Activated T-cell treated with anti-CD3 and anti-CD28 coated beads for 1 hour (primary cell): ENCODE measurements at regions not wholly inside any gene's neighbourhood (a gene's known extent, or its start where the extent isn't known, plus 50 kb on each side); places are given as distances from the start of the nearest gene placed in this dataset.
"Not testable (repeated sequence)": the region's sequence is repeated elsewhere in the genome, so short reads cannot be mapped to it uniquely, and the experiment has no call there.

ENCODE experiments used
- DNase-seq: peaks from one replicate; pipeline ENCODE4 v3.0.0-alpha.2; 2020; ENCODE audit warnings: low read depth

DNA sequence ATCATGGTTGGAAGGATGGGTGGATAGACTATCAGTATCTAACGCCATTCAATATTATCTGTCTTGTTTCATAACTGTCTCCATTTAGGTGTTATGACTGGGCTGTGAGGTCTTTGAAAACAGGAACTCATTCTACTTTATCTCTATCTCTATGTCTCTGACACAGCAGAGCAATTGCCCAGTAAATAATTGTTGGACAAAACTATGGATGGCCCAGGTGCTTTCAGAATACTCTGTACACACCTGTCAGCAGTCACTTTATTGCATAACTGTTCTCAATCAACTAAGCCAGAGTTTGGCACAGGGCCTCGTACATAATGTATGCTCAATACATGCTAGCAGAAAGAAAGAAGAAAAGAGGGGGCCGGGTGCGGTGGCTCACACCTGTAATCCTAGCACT lies 210.3 kb downstream of the OPA1 start:
- DNase-seq = no peak

DNA sequence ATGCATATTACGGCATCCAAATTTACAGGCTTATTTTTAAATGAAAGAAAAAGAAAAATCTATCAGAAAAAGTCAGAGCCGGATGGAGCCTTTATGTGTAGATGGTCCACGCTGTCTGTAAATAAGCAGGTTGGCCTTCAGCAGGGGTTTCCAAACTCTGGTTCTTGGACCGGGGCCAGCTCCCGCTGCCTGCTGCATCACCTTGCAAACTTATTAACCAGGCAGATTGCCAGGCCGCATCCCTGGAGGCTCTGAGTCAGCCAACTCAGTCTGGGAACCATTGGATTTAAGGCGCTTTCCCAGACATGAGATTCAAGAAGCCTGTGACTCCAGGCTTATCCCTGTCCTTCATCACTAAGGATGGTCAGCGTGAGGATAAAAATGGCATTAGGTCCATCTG lies 212.4 kb downstream of the OPA1 start:
- no peak for DNase-seq

DNA sequence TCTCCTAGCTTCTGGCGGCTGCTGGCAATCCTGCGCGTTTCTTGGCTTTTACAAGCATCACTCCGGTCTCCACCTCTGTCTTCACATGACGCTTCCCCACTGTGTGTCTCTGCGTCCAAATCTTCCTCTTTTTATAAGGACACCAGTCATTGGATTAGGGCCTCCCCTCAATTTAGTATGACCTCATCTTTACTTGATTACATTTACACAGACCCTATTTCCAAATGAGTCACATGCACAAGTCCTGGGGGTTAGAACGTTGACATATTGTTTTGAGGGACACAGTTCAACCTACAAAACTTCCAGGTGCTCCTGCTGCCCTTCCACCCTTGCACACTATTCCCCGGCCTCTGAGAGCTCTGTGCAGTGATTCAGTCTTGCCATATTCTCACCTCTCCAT lies 215.3 kb downstream of the OPA1 start:
- no peak for DNase-seq

DNA sequence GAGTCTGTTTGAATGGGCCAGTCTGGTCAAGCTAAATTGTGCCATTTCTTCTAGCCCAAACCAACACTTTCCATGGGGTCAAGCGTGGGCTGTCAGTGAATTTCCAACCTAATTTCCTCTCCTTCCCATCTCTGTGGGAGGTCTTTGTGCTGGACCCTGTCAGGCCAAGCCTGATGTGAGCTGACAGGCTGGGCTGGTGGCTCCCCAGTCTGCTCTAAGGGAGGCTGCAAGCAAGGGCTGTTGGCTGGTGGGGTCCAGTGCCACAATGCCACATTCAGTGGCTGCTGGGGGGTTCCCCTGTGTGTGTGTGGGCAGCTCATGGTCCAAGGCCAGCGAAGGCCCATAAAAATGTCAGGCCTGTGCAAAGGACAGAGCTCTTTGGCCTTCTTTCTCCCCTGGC lies 216.1 kb downstream of the OPA1 start:
- DNase-seq = no peak

DNA sequence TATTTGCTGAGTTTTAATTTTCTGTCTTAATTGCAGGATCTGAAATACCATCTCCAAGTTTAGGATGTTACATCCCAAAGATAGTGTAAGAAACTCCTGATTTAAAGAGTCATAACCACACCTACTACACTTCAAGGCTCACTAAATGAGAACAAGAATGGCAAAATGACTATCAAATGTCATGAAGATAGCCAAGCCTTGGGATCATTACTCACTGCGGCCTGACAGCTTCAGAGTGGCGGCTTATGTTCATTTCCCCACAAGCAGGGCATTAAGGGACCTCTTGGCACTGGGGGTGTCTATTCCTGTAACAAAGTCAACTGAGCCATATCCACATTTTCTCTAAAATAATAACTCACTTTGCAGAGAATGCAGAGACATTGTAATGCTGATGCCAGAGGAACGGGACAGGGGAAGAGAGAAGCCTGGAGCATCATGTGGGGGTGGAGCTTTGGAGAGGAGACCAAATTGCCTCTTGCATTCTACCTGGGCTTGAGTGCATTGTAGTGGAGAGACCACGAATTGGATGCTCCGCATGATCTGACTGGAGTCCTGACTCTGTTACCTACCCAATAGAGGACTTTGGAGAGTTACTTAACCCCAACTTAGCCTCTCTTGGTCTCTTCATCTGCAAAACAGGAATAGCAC lies 219.2 kb downstream of the OPA1 start:
- no peak for DNase-seq

DNA sequence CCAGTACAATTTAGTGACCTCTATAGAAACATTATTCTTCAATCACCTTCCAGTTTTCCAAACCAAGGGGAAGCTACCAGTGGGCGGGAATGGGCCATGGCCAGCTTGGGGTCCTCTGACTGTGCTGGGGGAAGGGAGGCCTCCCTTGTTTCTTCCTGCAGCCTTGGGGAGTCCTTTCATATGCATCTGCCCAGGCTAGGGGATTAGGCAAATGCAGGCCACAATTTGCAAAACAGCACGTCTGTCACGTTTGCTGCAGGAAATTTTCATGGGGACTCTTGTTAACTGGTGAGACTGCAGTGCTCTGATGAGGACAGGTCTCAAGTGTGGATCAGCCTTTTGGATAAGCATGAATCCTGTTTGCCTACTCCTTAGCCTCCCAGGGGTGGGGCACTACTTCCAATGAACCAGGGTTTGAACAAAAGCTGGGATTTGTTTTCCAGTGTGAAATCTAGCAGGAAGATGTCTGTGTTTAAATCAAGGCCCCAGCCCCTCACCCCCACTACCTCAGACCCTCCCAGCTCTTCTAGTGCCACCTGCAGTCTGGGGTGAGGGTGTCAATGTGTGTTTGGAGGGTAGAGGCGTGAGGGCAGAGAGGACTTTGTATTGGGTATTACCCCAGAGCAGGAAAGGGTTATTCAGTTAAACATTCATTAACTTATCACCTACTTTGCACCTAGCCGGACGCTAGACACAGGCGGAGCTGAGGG lies 219.9 kb downstream of the OPA1 start:
- no peak for DNase-seq

DNA sequence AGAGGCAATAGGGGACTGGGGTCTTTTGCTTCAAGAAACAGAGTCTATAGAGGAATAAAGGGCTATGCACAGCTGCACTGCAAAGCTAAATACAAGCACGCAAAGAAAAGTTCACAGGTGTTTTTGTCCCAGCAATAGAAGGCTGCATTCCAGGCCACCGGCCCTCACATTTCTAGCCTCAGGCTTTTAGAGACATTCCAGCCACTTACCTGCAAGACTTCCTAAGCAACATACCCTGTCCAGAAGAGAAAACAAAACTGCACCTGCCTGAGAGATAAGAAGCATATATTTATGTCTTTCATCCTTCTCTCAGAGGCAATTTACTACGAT lies 220.5 kb downstream of the OPA1 start:
- DNase-seq = no peak

DNA sequence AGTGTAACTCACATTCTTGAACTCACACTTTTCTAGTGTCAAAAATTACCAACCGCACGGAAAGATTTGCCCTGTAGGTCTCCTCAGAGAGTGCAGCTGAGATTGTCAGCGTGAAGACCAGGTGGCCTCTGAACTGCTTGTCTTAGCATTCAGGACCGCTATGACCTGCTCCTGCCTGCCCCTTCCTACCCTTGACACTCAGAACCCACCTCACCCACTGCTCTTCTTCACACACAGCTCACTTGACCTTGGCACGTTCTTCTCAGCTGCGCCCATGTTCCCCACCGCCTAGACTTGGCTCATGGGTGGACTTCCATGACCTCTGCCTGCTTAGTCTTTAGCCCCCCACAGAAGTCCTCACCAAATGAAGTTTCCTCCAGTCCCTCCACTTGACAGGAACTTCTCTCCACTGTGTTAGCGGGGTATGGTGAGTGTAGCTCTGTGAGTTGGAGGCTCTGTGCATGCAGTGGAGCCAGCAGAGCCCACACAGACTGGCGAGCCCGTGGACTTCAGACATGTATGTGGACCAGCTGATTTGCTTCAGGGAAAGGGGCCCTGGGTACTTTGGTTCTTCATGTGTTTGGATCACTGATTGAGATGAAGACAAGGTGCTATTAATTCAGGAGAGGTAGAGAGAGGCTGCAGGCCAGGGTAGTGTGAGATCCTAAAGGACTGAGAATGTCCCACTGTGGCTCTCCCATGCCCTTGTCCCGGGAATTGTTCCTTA lies 221.3 kb downstream of the OPA1 start:
- no peak for DNase-seq

DNA sequence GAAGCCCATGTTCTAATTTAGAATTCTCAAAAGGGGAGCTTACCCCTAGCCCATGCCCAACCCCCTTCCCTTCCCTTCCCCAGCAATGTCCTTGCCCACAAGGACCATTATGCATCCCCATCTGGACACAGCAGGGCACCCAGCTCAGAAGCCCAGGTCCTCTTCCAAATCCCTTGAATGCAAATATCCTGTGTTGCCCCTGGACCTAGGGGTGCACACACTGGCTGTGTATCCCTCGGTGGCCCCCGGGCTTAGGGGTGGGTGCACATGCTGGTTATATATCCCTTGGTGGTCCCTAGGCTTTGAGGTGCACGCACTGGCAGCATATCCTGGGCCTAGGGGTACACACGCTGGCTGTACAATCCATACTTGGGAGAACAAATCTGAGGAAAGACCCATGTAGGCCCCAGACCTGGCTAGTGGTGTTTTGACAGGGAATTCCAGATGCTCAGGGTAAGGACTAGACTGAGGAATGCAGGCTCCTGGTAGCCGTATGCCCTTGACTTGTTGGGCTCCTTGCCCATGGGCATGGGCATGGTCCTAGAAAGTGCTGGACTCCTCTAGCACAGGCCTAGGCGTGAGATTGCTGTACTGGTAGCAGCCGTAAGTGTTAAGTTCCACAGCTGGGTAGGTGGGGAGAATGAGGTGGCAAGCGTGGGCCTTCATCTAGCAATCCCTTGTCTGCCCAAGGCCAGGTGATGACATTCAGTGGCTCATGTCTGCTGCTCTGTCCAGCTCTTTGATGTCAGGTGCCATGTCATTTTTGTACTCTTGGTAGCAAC lies 222.4 kb downstream of the OPA1 start:
- no peak for DNase-seq

DNA sequence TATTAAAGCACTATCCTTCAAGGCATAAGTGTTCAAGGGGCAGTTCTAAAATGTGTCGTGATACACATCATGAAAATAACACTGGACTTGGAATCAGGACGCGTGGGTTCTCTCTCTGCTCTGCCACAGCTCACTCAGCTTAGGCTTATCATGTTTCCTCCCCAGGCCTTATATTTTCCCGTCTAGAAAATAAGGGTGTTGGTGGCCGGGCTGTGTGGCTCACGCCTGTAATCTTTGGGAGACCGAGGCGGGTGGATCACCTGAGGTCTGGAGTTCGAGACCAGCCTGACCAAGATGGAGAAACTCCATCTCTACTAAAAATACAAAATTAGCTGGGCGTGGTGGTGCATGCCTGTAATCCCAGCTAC lies 223.0 kb downstream of the OPA1 start:
- no peak for DNase-seq

DNA sequence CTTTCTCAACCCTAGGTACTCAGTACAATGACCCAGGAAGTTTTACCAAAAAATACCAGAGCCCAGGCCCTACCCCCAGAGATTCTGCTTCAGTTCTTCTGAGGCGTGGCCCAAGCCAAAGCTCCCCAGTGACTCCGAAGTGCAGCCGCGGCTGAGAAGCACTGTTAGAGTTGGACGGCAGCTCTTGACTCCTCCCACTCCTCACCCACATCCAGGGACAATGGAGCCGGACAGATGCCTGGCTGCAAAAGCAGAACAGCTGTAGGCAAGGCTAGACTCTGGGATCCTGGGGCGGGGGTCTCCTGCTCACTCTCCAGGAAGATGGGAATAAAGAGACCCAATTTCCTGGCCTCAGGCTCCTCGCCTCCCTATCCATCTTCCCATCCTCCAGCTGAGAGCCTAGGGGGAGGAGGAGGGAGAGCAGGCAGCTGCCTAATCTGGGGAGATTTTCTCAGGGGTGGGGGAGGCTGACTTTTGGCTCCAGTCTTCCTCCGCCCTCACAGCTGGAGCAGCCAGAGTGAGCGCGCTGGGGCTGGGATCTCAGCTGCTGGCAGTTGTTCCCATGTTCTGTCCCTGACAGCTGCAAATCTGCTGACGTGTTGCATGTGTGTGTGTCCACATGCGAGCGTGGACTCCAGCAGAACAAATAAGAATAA lies 223.8 kb downstream of the OPA1 start:
- no peak for DNase-seq

DNA sequence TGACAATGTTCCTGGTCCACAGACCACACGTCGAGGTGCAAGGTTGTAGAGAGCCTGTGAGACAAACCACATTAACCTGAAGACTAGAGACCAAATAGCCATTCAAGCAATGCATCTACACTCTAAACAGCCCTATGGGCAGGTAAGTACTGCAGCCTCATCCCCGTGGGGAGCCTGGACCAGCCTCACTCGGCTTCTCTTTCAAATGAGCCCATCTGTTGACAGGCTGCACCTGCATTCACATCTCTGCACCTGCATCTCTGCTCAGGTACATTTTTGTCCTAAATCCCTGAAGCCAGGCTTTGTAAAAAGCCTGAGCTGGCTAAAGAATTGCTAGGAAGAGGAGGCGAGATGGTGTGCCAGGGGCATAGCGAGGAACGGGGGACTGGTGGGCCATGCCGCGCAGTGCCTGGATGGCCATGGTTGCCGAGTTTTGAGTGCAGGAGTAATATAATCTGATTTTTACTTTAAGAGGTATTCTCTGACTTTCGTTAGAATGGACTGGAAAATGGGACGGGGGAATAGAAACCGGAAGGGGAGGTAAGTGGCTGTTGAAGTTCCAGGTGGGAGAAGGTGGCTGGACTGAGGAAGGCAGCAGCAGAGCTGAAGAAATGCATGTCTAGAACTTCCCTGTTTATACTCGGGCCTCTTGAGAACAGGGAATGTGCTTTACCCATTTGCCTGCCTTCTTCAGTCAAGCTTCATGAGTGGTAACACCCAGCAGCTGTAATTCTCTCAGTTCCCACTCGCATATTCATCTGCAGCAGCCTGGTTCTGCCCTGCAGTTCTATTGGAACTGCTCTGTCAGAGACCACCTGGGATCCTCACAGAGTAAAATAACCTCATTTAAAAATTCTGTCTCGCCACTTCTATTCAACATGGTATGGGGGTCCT lies 226.4 kb downstream of the OPA1 start:
- DNase-seq = no peak

DNA sequence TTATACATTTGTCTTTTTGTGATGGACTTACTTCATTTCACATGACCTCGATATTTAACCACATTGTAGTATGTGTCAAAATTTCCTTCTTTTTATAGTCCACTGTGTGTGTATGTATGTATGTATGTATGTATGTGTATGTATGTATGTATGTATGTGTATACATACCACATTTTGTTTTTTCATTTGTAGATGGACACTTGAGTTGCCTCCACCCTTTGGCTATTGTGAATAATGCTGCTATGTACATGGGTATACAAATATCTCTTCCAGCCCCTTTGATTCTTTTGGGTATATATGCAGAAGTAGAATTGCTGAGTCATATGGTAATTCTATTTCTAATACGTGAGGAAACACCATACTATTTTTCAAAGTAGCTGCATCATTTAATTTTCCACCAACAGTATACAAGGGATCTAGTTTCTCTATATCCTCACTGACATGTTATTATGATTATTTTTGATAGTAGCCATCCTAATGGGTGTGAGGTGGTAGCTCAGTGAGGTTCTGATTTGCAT lies 228.2 kb downstream of the OPA1 start:
- no peak for DNase-seq

DNA sequence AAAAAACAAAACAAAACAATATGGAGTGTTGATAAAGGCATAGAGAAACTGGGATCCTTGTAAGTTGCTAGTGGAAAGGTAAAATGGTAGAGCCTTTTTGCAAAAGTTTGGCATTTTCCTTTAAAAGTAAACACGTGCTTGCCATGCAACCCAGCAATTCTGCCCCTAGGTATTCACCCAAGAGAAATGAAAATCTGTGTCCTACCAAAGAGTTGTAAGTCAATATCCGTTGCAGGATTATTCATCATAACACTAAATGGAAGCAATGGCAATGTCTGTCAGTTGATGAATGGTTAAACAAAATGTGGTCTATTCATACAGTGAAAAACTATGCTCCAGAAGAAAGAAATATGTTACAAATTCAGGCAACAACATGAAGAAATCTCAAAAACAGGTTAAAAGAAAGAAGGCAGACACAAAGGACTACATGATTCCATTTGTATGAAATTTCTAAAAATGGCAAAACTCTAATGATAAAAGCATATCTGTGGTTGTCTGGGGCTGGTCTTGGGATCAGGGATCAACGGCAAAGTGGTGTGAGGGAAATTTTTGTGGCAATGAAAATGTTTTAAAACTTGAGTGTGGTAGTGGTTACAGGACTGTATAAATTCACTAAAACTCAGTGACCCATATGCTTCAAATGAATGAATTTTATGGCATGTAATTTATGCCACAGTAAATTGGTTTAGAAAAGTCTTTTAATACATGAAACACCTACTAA lies 229.6 kb downstream of the OPA1 start:
- DNase-seq = no peak

DNA sequence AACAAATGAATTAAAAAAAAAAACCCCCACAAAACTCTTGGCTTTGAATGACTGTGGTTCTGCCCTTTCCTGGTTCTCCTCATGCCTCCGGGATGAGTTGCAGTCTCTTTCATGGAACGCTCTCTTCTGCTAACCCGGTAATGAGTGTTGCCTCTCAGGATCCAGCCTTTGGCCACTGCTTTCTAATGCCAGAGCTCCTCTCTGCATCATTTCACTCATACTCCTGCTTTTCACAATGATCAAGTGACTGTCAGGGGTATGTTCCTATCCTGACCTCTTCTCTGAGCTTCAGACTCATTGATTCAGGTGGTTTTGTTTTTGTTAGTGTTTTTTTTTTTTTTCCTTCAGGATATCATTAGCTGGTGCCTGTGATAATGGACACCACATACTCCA lies 230.2 kb downstream of the OPA1 start:
- not testable (repeated sequence) for DNase-seq

DNA sequence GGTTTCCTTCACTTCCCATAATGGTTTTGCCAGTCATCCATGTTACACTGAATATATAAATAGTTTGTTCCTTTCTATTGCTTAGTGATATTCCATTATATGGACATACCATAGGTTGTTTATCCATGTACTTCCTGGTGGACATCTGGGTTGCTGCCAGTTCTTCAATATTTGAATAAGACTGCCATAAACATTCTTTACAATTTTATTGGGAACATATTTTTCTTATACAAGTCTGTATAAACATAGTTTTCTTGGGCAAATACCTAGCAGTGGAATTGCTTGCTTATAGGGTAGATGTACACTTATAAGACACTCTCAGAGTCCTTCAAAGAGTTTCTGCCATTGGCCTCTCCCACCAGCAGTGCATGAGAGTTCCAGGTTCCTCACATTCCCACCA lies 231.4 kb downstream of the OPA1 start:
- DNase-seq = no peak

DNA sequence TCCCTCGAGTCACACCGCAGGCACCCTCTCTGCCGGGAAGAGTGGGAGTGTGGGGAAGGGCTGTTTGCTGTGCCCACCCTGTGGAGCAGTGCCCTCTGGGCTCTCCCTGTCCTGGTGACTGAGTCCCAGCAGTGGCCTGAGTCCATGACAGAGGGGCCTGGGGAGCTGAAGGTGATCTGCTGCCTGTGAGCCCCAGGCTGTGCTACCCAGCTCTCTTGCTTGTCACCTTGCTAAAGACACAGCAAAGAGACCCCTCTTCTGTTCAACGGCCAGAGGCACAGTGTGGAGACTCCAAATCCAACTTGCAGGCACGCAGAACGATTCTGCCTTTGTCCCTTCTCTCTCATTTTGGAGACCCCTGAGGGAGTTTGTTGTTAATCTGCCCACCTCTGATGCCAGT lies 232.6 kb downstream of the OPA1 start:
- DNase-seq = no peak

DNA sequence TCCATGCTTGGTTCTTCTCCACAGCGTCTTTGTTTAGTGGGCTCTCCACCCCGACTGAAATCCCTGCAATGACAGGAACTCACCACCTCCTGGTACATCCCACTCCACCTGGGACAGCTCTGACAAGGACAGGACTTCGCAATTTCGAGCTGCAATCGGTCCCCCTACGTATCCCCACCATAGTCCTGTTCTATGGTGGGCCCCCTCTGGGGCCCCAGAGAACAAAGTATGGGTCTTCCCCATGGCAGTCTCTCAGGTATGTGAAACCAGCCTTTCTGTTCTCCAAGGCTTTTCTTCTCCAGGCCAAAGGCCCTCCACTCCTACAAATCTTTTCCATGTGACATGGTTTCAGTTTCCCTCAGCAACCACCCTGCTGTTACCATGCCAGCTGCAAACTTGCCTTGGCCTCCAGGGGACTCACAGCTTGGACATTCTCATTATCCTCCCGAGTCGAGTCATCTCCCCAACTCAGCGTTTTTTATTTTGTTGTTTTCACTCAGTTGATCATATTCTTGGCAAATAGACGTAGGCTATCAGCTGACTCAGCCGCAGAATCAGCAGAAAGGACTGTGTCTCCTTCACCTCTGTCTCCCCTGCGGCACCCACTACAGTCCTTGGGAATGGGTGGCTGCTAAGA lies 233.3 kb downstream of the OPA1 start:
- DNase-seq = no peak

DNA sequence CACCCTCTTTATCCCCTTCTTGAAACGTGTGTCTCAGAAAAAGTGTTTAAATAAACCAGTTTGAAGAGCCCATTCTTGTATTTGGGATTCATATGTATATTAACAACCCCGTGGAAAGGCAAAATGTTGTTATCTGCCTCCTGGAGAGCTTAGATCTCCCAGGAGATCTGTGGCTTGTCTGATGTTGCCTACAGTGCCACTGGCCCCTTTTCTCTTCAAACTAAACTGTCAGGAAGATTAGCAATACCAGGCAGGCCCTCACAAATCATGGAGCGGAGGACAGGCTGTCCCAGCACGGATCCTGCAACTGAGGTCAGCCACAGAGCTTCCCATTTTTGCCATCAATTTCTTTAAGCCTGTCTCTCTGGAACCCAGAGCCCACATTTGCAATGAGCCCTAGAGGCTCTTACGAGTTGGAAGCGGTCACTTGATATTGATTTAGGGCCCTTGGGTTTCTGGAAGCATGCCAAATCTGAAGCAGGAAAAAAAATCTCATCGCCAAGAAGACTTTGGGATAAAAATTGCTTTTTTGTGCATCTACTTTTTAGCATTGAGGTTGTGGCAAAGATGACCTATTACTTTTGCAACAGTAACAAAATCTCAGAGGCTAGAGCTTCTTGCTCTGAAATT lies 234.1 kb downstream of the OPA1 start:
- no peak for DNase-seq
